H1 (cell line): ENCODE measurements at regions not wholly inside any gene's neighbourhood (a gene's known extent, or its start where the extent isn't known, plus 50 kb on each side); places are given as distances from the start of the nearest gene placed in this dataset.

Experiments
- CTCF ChIA-PET: fragments of 300-600 bp; sonication (Branson Sonifier 250); formaldehyde crosslinking; loops from one replicate; lab custom pipeline; 2021; ENCODE audit not compliant: partially characterized antibody; lab: Charles Lee
- POLR2A ChIA-PET: fragments of 300-600 bp; sonication (Branson Sonifier 250); formaldehyde crosslinking; loops from one replicate; lab custom pipeline; 2021; ENCODE audit warnings: inconsistent platforms; ENCODE audit not compliant: partially characterized antibody; lab: Charles Lee
- DNase-seq, 2 experiments: peaks; one replicate each; pipeline versions ENCODE4 v3.0.0 to v3.0.0-alpha.2; 2010 to 2022; ENCODE audit warnings: low spot score in 2 of 2, low read depth in 1 of 2, mixed read lengths in 1 of 2
- FAIRE-seq: peaks from 2 replicates; lab custom pipeline; 2011; peaks lifted over from hg19 to GRCh38; lab: Jason Lieb, UNC
- H2AFZ ChIP-seq: 2 replicates; pipeline ENCODE4 v1.8.1; 2012; ENCODE audit warnings: low read length, inconsistent platforms
- H2AK5ac ChIP-seq: 2 replicates; pipeline ENCODE4 v1.6.1; 2013; ENCODE audit warnings: low read depth, low read length
- H2BK120ac ChIP-seq: replicated peaks from 2 replicates; pipeline ENCODE3; 2013; ENCODE audit warnings: low read depth, low read length, inconsistent platforms
- H2BK12ac ChIP-seq: 2 replicates; pipeline ENCODE4 v1.6.1; 2013; ENCODE audit warnings: low read depth, low read length
- H2BK15ac ChIP-seq: 2 replicates; pipeline ENCODE4 v1.6.1; 2013; ENCODE audit warnings: low read length
- H2BK20ac ChIP-seq: 2 replicates; pipeline ENCODE4 v1.6.1; 2013; ENCODE audit warnings: low read length
- H2BK5ac ChIP-seq: 2 replicates; pipeline ENCODE4 v1.6.1; 2013; ENCODE audit warnings: low read depth, low read length
- H3K14ac ChIP-seq: 2 replicates; pipeline ENCODE4 v1.6.1; 2013; ENCODE audit warnings: inconsistent platforms; ENCODE audit not compliant: insufficient read length
- H3K18ac ChIP-seq: 2 replicates; pipeline ENCODE4 v1.6.1; 2013; ENCODE audit warnings: low read length; ENCODE audit errors: extremely low read depth
- H3K23ac ChIP-seq: 2 replicates; pipeline ENCODE4 v1.6.1; 2013; ENCODE audit warnings: inconsistent platforms; ENCODE audit not compliant: insufficient read length
- H3K23me2 ChIP-seq: 2 replicates; pipeline ENCODE4 v1.6.1; 2013; ENCODE audit warnings: low read depth, low read length
- H3K27ac ChIP-seq: 2 replicates; pipeline ENCODE4 v1.6.1; 2011; ENCODE audit warnings: low read depth, low read length, inconsistent platforms
- H3K27me3 ChIP-seq, 4 experiments: replicated peaks in 1 of 4; 1 replicate in 1 of 4; 2 replicates in 3 of 4; pipeline versions ENCODE4 v1.6.1 to v1.8.1; 2011 to 2013; ENCODE audit warnings: low read length in 3 of 4, mild to moderate bottlenecking in 3 of 4, inconsistent platforms in 2 of 4, mixed read lengths in 2 of 4, moderate library complexity in 1 of 4; ENCODE audit not compliant: control insufficient read depth in 3 of 4, insufficient read depth in 3 of 4; ENCODE audit errors: extremely low read depth in 1 of 4
- H3K36me3 ChIP-seq, 4 experiments: 2 replicates each; pipeline versions ENCODE4 v1.6.1 to v1.8.1; 2011 to 2013; ENCODE audit warnings: mild to moderate bottlenecking in 4 of 4, low read length in 3 of 4, moderate library complexity in 2 of 4, control low read depth in 1 of 4, inconsistent platforms in 1 of 4; ENCODE audit not compliant: insufficient read depth in 4 of 4, control insufficient read depth in 2 of 4
- H3K4ac ChIP-seq: replicated peaks from 2 replicates; pipeline ENCODE3; 2013; ENCODE audit warnings: low read length, low read depth, mixed read lengths, inconsistent platforms; ENCODE audit not compliant: insufficient read length
- H3K4me1 ChIP-seq, 4 experiments: replicated peaks in 1 of 4; 1 replicate in 1 of 4; 2 replicates in 3 of 4; pipeline versions ENCODE4 v1.6.1 to v1.8.1; 2011 to 2013; ENCODE audit warnings: low read length in 3 of 4, inconsistent platforms in 2 of 4, mixed read lengths in 1 of 4; ENCODE audit not compliant: insufficient read depth in 4 of 4, control insufficient read depth in 3 of 4
- H3K4me2 ChIP-seq, 2 experiments: 2 replicates each; pipeline versions ENCODE4 v1.6.1 to v1.8.1; 2011 to 2013; ENCODE audit warnings: low read depth in 2 of 2, low read length in 2 of 2, control low read depth in 1 of 2, inconsistent platforms in 1 of 2, mild to moderate bottlenecking in 1 of 2; ENCODE audit not compliant: insufficient read depth in 1 of 2
- H3K4me3 ChIP-seq, 4 experiments: fragments of 200-600, 300-600 bp in 1 of 4; sonication (generic), shearing (Covaris generic), sonication (Bioruptor Twin) in 1 of 4; 2 replicates each; pipeline versions ENCODE4 v1.5.1 to v1.8.1; 2011 to 2016; ENCODE audit warnings: low read length in 4 of 4, low read depth in 3 of 4, control low read depth in 2 of 4, inconsistent platforms in 2 of 4, mild to moderate bottlenecking in 2 of 4, mixed read lengths in 1 of 4, moderate library complexity in 1 of 4; ENCODE audit not compliant: insufficient read depth in 2 of 4; ENCODE audit errors: extremely low read depth in 1 of 4
- H3K56ac ChIP-seq: replicated peaks from 2 replicates; pipeline ENCODE3; 2013; ENCODE audit warnings: low read depth, mild to moderate bottlenecking, mixed read lengths, low read length, inconsistent platforms; ENCODE audit not compliant: insufficient read length
- H3K79me1 ChIP-seq: 2 replicates; pipeline ENCODE4 v1.6.1; 2013; ENCODE audit warnings: low read depth, low read length, control low read depth
- H3K79me2 ChIP-seq, 2 experiments: 2 replicates each; pipeline versions ENCODE4 v1.6.1 to v1.8.1; 2012 to 2013; ENCODE audit warnings: low read length in 2 of 2, mild to moderate bottlenecking in 2 of 2, inconsistent platforms in 1 of 2; ENCODE audit not compliant: insufficient read depth in 2 of 2, control insufficient read depth in 1 of 2
- H3K9ac ChIP-seq, 4 experiments: replicated peaks in 1 of 4; 1 replicate in 1 of 4; 2 replicates in 3 of 4; pipeline versions ENCODE4 v1.6.1 to v1.8.1; 2011 to 2013; ENCODE audit warnings: low read depth in 3 of 4, low read length in 3 of 4, control low read depth in 2 of 4, mild to moderate bottlenecking in 2 of 4, moderate library complexity in 2 of 4, inconsistent platforms in 1 of 4; ENCODE audit errors: extremely low read depth in 1 of 4
- H3K9me3 ChIP-seq, 2 experiments: 2 replicates each; pipeline versions ENCODE4 v1.6.1 to v1.8.1; 2012 to 2013; ENCODE audit warnings: mild to moderate bottlenecking in 2 of 2, moderate library complexity in 2 of 2, control low read depth in 1 of 2, inconsistent platforms in 1 of 2, low read depth in 1 of 2, low read length in 1 of 2, mixed read lengths in 1 of 2; ENCODE audit not compliant: insufficient read depth in 2 of 2
- H4K20me1 ChIP-seq, 2 experiments: replicated peaks in 1 of 2; 2 replicates each; pipeline versions ENCODE3 to v1.8.1; 2011 to 2013; ENCODE audit warnings: inconsistent platforms in 2 of 2, low read length in 2 of 2, mild to moderate bottlenecking in 1 of 2; ENCODE audit not compliant: insufficient read depth in 2 of 2, control insufficient read depth in 1 of 2
- H4K5ac ChIP-seq: 2 replicates; pipeline ENCODE4 v1.6.1; 2013; ENCODE audit warnings: low read length, low read depth, mixed read lengths, inconsistent platforms; ENCODE audit not compliant: insufficient read length
- H4K8ac ChIP-seq: 2 replicates; pipeline ENCODE4 v1.8.0; 2013; ENCODE audit warnings: mild to moderate bottlenecking, moderate library complexity, low read length, inconsistent platforms; ENCODE audit not compliant: insufficient read depth; ENCODE audit errors: extremely low read depth
- H4K91ac ChIP-seq: replicated peaks from 2 replicates; pipeline ENCODE3; 2013; ENCODE audit warnings: low read length, mixed read lengths, inconsistent platforms; ENCODE audit not compliant: insufficient read length
- ASH2L ChIP-seq: fragments of 200-600, 300-600 bp; sonication (generic); IDR thresholded peaks from one replicate; pipeline ENCODE4 v1.7.1; 2017; ENCODE audit warnings: low read length
- CBX8 ChIP-seq: fragments of 300-800, 300-1000 bp; sonication (generic); IDR thresholded peaks from 2 replicates; pipeline ENCODE4 v1.7.1; 2016; ENCODE audit warnings: low read depth, low read length, borderline replicate concordance
- CTCF ChIP-seq, 3 experiments: IDR thresholded peaks; 1 replicate in 2 of 3; 2 replicates in 1 of 3; pipeline versions ENCODE4 v1.5.1 to v1.6.1; 2011; ENCODE audit warnings: low read length in 3 of 3, mild to moderate bottlenecking in 3 of 3, inconsistent platforms in 2 of 3, low read depth in 1 of 3, moderate library complexity in 1 of 3; ENCODE audit not compliant: insufficient read depth in 1 of 3; ENCODE audit errors: control extremely low read depth in 1 of 3
- GABPA ChIP-seq: IDR thresholded peaks from 2 replicates; pipeline ENCODE4 v1.6.1; 2011; ENCODE audit warnings: mild to moderate bottlenecking, low read length, moderate library complexity, borderline replicate concordance; ENCODE audit not compliant: insufficient read depth
- HDAC6 ChIP-seq: IDR thresholded peaks from one replicate; pipeline ENCODE4 v1.7.1; 2012; ENCODE audit warnings: low read depth, mild to moderate bottlenecking, inconsistent platforms, low read length, moderate library complexity
- JUN ChIP-seq: IDR thresholded peaks from 2 replicates; pipeline ENCODE4 v1.6.1; 2011; ENCODE audit warnings: low read depth, mild to moderate bottlenecking, improper control_type of control experiment, low read length
- JUND ChIP-seq: IDR thresholded peaks from 2 replicates; pipeline ENCODE4 v1.6.1; 2011; ENCODE audit warnings: mild to moderate bottlenecking, improper control_type of control experiment, low read length
- KDM4A ChIP-seq: IDR thresholded peaks from one replicate; pipeline ENCODE4 v1.7.1; 2012; ENCODE audit warnings: low read depth, mild to moderate bottlenecking, moderate library complexity, low read length, inconsistent platforms; ENCODE audit not compliant: severe bottlenecking
- NANOG ChIP-seq: IDR thresholded peaks from 2 replicates; pipeline ENCODE4 v1.6.1; 2011; ENCODE audit warnings: low read length, low read depth, mild to moderate bottlenecking, inconsistent platforms; ENCODE audit not compliant: insufficient read depth, poor library complexity, severe bottlenecking
- SIN3A ChIP-seq, 2 experiments: IDR thresholded peaks in 1 of 2; conservative IDR thresholded peaks in 1 of 2; 2 replicates each; pipeline ENCODE4 v1.6.1; 2011 to 2012; ENCODE audit warnings: low read length in 2 of 2, improper control_type of control experiment in 1 of 2, low read depth in 1 of 2, mild to moderate bottlenecking in 1 of 2
- WGBS, 2 experiments: shearing (Covaris generic) in 1 of 2; methylation state at CpG; one replicate each; pipeline versions ENCODE4 v1.1.6 to v1.1.7; 2013 to 2015; ENCODE audit warnings: low lambda C conversion rate in 2 of 2, mixed read lengths in 2 of 2, inconsistent platforms in 1 of 2, low coverage in 1 of 2, missing lambda C conversion rate in 1 of 2; ENCODE audit not compliant: insufficient replicate concordance in 2 of 2, insufficient coverage in 1 of 2, insufficient read length in 1 of 2; ENCODE audit errors: extremely low coverage in 1 of 2, missing lambda C conversion rate in 1 of 2; 5-methylcytosine and 5-hydroxymethylcytosine counted together
- TF ChIP-seq, protein P1 (sequence below): IDR thresholded peaks from 2 replicates; pipeline ENCODE4 v1.6.1; 2012; ENCODE audit warnings: inconsistent platforms

DNA sequence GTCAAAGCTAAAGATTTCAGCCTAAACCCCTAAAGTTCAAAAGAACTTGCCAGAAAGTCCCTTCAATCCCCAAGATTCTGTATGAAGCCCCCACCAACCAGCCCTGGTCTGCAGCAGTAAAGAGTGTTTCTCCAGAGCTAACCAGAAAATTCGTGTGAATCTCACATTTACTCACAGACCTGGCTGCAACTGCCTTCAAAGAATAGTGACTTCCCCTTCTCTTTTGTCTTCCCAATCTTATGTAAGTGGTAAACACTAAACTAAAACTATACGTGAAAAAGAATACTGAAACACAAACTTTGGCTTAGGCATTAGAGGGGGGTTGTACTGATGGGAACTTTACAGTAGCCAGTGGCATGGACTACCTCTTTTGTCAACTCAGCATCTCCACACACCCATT, 50.6 kb upstream of the SETBP1 start:
- no peak overlapping the region for H3K9ac ChIP-seq
- no peak overlapping the region for H4K5ac ChIP-seq
- H3K79me1 ChIP-seq = no peaks in the 10 kb centered on the region
- no peak overlapping the region for H3K14ac ChIP-seq
- peaks cover 0 to 5% (median 1%) of the 10 kb centered on the region in 4 experiments; a peak in 2 of 7 replicates for H3K4me1 ChIP-seq
- H3K27ac ChIP-seq = no peak overlapping the region
- H2AK5ac ChIP-seq = no peak overlapping the region
- H3K27me3 ChIP-seq = no peaks in the 10 kb centered on the region
- ChIA-PET CTCF (interaction anchor here (1.3 kb wide), 1 partner anchor 30 kb away, joined by 3 read pairs; no protein-coding TSS in a partner anchor), POLR2A (interaction anchor here (0.6 kb wide), 1 partner anchor 736 kb away, joined by 3 read pairs; no protein-coding TSS in a partner anchor)
- no peak overlapping the region for H3K18ac ChIP-seq
- no peak for TF ChIP-seq JUN
- no peak for TF ChIP-seq CTCF (IDR thresholded peaks at IDR 0.05; ENCODE audit: control extremely low read depth in 1 of 3, insufficient read depth in 1 of 3, low read depth in 1 of 3, low read length in 3 of 3)
- no peak for TF ChIP-seq GABPA
- TF ChIP-seq JUND = no peak
- TF ChIP-seq, protein P1, sequence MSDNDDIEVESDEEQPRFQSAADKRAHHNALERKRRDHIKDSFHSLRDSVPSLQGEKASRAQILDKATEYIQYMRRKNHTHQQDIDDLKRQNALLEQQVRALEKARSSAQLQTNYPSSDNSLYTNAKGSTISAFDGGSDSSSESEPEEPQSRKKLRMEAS = no peak
- no peak for TF ChIP-seq KDM4A
- TF ChIP-seq SIN3A (conservative IDR thresholded peaks at IDR 0.05 in 1 of 2, IDR thresholded peaks at IDR 0.05 in 1 of 2; ENCODE audit: low read depth in 1 of 2, low read length in 2 of 2) = no peak
- TF ChIP-seq HDAC6 = no peak
- no peak for TF ChIP-seq ASH2L
- no peak for TF ChIP-seq NANOG
- no peak for TF ChIP-seq CBX8
- no peak overlapping the region for H3K56ac ChIP-seq
- no peak overlapping the region for H2BK5ac ChIP-seq
- no peaks in the 10 kb centered on the region for H3K36me3 ChIP-seq
- no peaks in the 10 kb centered on the region for H3K23me2 ChIP-seq
- FAIRE-seq (no peak), DNase-seq (no peak)
- no peak overlapping the region for H3K4me3 ChIP-seq
- no peak overlapping the region for H2BK12ac ChIP-seq
- H4K20me1 ChIP-seq = no peaks in the 10 kb centered on the region
- no peak overlapping the region for H2AFZ ChIP-seq
- no peak overlapping the region for H4K8ac ChIP-seq
- no peak overlapping the region for H3K4ac ChIP-seq
- no peaks in the 10 kb centered on the region for H3K9me3 ChIP-seq
- H2BK120ac ChIP-seq = no peak overlapping the region
- no peak overlapping the region for H2BK20ac ChIP-seq
- no peak overlapping the region for H3K23ac ChIP-seq
- WGBS, 2 experiments = 81% methylated on average over 2 of the region's 2 CpGs; no CpG with 5 or more reads in 1 of the 2 experiments
- H3K79me2 ChIP-seq = no peaks in the 10 kb centered on the region
- no peak overlapping the region for H3K4me2 ChIP-seq
- no peak overlapping the region for H2BK15ac ChIP-seq
- no peak overlapping the region for H4K91ac ChIP-seq
